ENCODE measurements at regions not wholly inside any gene's neighbourhood (a gene's known extent, or its start where the extent isn't known, plus 50 kb on each side); places are given as distances from the start of the nearest gene placed in this dataset.

DNA sequence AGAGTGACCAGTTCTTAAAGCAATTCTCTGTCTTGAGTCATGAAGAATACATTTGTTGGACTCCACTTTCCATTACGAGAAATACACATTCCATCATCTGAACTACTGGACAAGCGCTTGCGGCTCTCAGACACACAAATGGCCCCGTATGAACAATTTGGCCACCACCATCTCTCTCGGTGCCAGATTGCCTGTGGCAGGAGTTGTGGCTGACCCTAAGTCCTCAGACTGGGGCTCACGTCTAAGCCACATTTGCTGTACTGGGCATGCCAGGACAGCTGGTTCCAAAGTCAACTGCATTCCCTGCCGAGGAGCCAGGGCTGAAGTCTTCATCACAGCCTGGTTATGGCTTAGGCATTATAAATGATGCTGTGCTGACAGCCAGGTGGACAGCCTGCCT is 227.5 kb downstream of the MIAT start:
- Histone ChIP-seq H3K27ac (no peak overlapping the region), H3K27me3 (no peaks in the 10 kb centered on the region), H3K4me1 (no peaks in the 10 kb centered on the region), H3K36me3 (no peaks in the 10 kb centered on the region), H3K9me3 (no peaks in the 10 kb centered on the region), H3K4me3 (no peak overlapping the region)
- intact Hi-C loops (cut with DNase I; ENCODE audit: low total_unique reads) = no loop called here
- DNase-seq (no peak), ATAC-seq (no peak)
- TF ChIP-seq, protein P1, sequence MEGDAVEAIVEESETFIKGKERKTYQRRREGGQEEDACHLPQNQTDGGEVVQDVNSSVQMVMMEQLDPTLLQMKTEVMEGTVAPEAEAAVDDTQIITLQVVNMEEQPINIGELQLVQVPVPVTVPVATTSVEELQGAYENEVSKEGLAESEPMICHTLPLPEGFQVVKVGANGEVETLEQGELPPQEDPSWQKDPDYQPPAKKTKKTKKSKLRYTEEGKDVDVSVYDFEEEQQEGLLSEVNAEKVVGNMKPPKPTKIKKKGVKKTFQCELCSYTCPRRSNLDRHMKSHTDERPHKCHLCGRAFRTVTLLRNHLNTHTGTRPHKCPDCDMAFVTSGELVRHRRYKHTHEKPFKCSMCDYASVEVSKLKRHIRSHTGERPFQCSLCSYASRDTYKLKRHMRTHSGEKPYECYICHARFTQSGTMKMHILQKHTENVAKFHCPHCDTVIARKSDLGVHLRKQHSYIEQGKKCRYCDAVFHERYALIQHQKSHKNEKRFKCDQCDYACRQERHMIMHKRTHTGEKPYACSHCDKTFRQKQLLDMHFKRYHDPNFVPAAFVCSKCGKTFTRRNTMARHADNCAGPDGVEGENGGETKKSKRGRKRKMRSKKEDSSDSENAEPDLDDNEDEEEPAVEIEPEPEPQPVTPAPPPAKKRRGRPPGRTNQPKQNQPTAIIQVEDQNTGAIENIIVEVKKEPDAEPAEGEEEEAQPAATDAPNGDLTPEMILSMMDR (IDR thresholded peaks at IDR 0.05 in 4 of 5, conservative IDR thresholded peaks at IDR 0.05 in 1 of 5) = no peak
- TF ChIP-seq POLR2A (IDR thresholded peaks at IDR 0.05) = no peak
- in situ Hi-C loops (cut with MboI; ENCODE audit: low sequenced_read_pairs in 4 of 4) = loop anchor here in 1 of 4 donors (25.0 kb wide), 1 partner anchor 98 kb away; no protein-coding TSS in a partner anchor

DNA sequence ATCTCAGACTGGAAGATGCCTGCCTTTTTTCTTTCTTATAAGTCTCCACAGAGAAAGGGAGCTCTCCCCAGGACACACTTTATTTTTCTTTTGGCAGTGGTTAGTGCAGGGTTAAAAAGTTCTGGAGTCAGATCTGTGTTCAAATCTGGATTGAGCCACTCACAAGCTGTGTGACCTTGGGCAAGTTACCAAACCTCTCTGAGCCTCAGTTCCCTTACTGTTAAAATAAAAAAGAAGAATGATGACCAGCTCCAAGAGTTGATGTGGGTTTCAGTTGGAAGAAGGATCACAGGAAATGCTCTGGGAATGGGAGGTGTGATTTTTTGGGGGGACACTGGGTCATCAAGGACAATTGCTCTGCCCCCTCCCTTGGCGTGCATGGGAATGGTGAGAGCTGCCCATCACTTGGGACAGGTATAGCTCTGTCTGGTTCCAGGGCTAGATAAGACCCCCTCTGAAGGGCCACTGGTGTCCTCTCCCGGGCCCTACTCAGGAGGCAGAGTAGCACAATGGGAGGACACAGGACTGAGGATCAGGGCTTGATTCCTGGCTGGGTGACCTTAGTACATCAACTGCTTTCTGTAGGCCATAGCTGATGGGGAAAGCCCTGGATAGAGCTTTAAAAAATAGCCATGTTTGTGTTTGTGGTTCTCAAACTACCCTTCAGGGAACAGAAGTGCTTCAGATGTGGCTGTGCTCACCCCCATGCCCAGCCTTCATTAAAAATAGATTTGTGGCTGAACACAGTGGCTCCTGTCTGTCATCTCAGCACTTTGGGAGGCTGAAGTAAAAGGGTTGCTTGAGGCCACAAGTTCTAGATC is 228.3 kb downstream of the MIAT start:
- H3K9me3 ChIP-seq = no peaks in the 10 kb centered on the region
- intact Hi-C loops (cut with DNase I; ENCODE audit: low total_unique reads) (no loop called here), in situ Hi-C loops (cut with MboI; ENCODE audit: low sequenced_read_pairs in 4 of 4) (loop anchor here in 1 of 4 donors (25.0 kb wide), 1 partner anchor 98 kb away; no protein-coding TSS in a partner anchor)
- DNase-seq (no peak), ATAC-seq (no peak)
- no peak overlapping the region for H3K27ac ChIP-seq
- no peaks in the 10 kb centered on the region for H3K36me3 ChIP-seq
- TF ChIP-seq, protein P1 (IDR thresholded peaks at IDR 0.05 in 4 of 5, conservative IDR thresholded peaks at IDR 0.05 in 1 of 5) = no peak
- TF ChIP-seq POLR2A (IDR thresholded peaks at IDR 0.05) = no peak
- H3K27me3 ChIP-seq = no peaks in the 10 kb centered on the region
- H3K4me3 ChIP-seq = no peak overlapping the region
- H3K4me1 ChIP-seq = no peaks in the 10 kb centered on the region

DNA sequence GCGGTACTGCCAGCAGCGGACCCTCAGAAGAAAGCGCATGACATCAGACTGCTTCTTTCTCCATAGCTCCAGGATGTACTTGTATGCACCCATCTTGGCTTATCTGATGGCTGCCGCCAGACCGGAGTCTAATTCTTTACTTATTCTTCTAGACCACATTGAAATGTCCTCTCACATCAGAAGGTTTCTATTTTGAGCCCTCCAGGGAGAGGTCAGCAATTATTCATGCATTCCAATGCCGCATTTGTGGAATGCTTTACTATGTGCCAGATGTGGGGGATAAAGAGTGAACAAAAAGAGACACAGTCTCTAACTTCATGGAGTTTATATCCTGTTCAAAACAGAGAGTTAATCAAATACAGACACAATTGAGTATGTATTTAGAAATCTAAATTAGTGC is 230.1 kb downstream of the MIAT start:
- DNase-seq = no peak
- Histone ChIP-seq H3K4me3 (no peak overlapping the region), H3K4me1 (no peaks in the 10 kb centered on the region), H3K27ac (no peak overlapping the region), H3K36me3 (no peaks in the 10 kb centered on the region), H3K27me3 (peaks cover 0 to 2% (median under 1%) of the 10 kb centered on the region in 3 donors), H3K9me3 (no peaks in the 10 kb centered on the region)
- no peak for ATAC-seq
- intact Hi-C loops (cut with DNase I; ENCODE audit: low total_unique reads) (no loop called here), in situ Hi-C loops (cut with MboI; ENCODE audit: low sequenced_read_pairs in 4 of 4) (loop anchor here in 1 of 4 donors (25.0 kb wide), 1 partner anchor 100 kb away; no protein-coding TSS in a partner anchor)
- no peak for TF ChIP-seq POLR2A (IDR thresholded peaks at IDR 0.05)
- TF ChIP-seq, protein P1 (IDR thresholded peaks at IDR 0.05 in 4 of 5, conservative IDR thresholded peaks at IDR 0.05 in 1 of 5) = no peak

DNA sequence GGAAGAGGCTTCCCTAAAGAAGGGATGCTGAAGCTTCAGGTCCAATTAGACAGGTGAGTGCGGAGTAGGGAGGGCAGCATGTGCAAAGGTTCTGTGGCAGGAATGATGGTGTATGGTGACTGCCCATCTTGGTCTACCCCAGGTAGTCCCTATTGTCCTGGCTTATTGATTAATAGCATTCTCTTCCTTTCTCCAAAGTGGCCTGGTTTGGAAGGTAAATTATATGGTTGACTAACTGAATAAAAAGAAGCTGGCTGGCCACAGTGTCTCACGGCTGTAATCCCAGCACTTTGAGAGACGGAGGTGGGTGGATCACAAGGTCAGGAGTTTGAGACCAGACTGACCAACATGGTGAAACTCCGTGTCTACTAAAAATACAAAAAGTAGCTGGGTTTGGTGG is 230.5 kb downstream of the MIAT start:
- intact Hi-C loops (cut with DNase I; ENCODE audit: low total_unique reads) = no loop called here
- Histone ChIP-seq H3K4me1 (no peaks in the 10 kb centered on the region), H3K4me3 (no peak overlapping the region), H3K27ac (no peak overlapping the region), H3K36me3 (no peaks in the 10 kb centered on the region), H3K27me3 (peaks cover 0 to 5% (median 2%) of the 10 kb centered on the region in 3 donors), H3K9me3 (no peaks in the 10 kb centered on the region)
- DNase-seq = no peak
- in situ Hi-C loops (cut with MboI; ENCODE audit: low sequenced_read_pairs in 4 of 4) = loop anchor here in 1 of 4 donors (25.0 kb wide), 1 partner anchor 101 kb away; no protein-coding TSS in a partner anchor
- TF ChIP-seq POLR2A (IDR thresholded peaks at IDR 0.05) = no peak
- TF ChIP-seq, protein P1 (IDR thresholded peaks at IDR 0.05 in 4 of 5, conservative IDR thresholded peaks at IDR 0.05 in 1 of 5) = no peak
- ATAC-seq = no peak

Measured in gastrocnemius medialis (tissue), 4 donors.